ENCODE measurements at regions not wholly inside any gene's neighbourhood (a gene's known extent, or its start where the extent isn't known, plus 50 kb on each side); places are given as distances from the start of the nearest gene placed in this dataset.
"Not testable (repeated sequence)": the region's sequence is repeated elsewhere in the genome, so short reads cannot be mapped to it uniquely, and the experiment has no call there.

DNA sequence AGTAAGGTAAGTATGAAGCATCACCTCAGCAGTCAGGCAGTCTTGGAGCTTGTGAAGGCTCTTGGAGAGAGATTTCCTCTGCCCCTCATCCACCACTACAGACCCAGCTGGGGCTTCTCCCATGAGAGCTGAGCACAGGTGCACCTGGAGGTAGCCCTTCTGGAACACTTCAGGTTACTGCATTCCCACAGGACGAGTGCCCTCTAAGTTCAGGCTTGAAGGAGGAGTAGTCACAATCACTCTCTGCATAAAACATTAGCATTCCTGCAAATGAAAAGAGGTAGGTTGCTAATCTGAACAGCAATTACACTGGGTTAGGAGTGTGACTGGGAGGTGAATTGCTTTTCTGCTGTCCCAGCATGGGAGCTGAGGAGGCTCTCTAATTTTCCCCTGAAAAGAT is 308.8 kb downstream of the TEX13C start:
- no peak for ATAC-seq
- no peak for DNase-seq
- intact Hi-C loops (cut with DNase I, micrococcal nuclease) = no loop called here

GRCh38 chrX:125641405-125641804 is 321.7 kb downstream of the TEX13C start:
- ATAC-seq = no peak
- intact Hi-C loops (cut with DNase I, micrococcal nuclease) = no loop called here
- no peak for DNase-seq

DNA sequence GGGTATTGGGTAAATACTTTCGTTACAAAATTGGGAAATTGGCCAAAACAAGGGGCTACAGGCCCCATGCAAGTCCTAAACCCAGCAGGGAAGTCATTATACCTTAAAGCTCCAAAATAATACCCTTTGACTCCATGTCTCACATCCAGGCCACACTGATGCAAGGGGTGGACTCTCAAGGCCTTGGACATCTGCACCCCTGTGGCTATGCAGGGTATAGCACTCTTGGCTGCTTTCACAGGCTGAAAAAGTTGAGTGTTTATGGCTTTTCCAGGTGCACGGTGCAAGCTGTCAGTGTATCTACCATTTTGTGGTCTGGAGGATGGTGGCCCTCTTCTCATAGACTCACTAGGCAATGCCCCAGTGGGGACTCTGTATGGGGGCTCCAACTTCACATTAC is 326.5 kb downstream of the TEX13C start:
- ATAC-seq = no peak
- intact Hi-C loops (cut with DNase I, micrococcal nuclease) = no loop called here

GRCh38 chrX:125651426-125651825 is 331.8 kb downstream of the TEX13C start:
- DNase-seq (no peak), ATAC-seq (no peak)
- intact Hi-C loops (cut with DNase I, micrococcal nuclease) = no loop called here

More for the DNA sequence above, 326.5 kb downstream of the TEX13C start:
- DNase-seq = no peak

GRCh38 chrX:125654501-125654900 is 334.8 kb downstream of the TEX13C start:
- intact Hi-C loops (cut with DNase I, micrococcal nuclease) = no loop called here
- ATAC-seq (no peak), DNase-seq (no peak)

- intact Hi-C loops (cut with DNase I, micrococcal nuclease) = no loop called here
- no peak for DNase-seq
- ATAC-seq = no peak
Observed at GRCh38 chrX:125673758-125674157, 354.1 kb downstream of the TEX13C start.

GRCh38 chrX:125678258-125678657 is 358.6 kb downstream of the TEX13C start:
- intact Hi-C loops (cut with DNase I, micrococcal nuclease) = no loop called here
- DNase-seq (no peak), ATAC-seq (no peak)

GRCh38 chrX:125680366-125680765 is 360.7 kb downstream of the TEX13C start:
- ATAC-seq (no peak), DNase-seq (no peak)
- intact Hi-C loops (cut with DNase I, micrococcal nuclease) = no loop called here

GRCh38 chrX:125681058-125681457 is 361.4 kb downstream of the TEX13C start:
- ATAC-seq (no peak), DNase-seq (no peak)
- intact Hi-C loops (cut with DNase I, micrococcal nuclease) = no loop called here

DNA sequence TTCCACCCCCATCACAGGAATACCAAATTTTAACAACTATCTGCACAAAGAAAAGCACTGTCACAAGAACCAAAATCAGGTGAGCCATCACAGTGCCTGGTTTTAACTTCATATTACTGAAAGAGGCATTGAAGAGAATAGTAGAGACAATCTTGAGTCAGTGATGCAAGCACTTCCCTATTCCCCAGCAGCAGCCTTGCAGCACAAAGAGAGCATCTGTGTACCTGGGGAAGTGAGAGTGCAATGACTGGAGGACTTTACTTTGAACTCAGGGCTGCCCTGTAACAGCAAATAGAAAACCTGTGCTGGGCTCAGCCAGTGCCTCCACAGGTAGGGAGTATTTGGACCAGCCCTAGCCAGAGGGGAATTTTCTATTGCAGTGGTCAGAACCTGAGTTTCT is 361.8 kb downstream of the TEX13C start:
- DNase-seq (no peak), ATAC-seq (no peak)
- intact Hi-C loops (cut with DNase I, micrococcal nuclease) = no loop called here

GRCh38 chrX:125690522-125690921 is 370.9 kb downstream of the TEX13C start:
- ATAC-seq; intact Hi-C loops (cut with DNase I, micrococcal nuclease); DNase-seq: not testable (repeated sequence)

DNA sequence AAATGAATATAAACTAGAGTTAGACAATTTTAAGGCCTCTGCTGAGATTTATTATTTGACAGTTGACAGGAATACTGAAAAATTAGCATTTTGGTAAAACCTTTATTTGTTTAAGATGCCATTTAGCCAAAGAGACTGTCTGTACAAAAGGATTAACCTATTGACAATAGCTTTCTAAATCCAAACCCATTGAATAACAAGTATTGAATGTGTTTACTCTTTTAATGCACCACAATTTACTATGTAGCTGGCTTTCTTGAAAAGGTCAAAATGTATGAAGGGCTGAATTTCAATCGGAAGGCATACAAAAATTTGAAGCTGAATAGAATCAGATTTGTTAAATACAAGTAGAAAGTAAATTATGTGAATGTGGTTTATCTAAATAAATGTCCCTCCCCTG is 374.5 kb downstream of the TEX13C start:
- ATAC-seq (no peak), DNase-seq (no peak)
- intact Hi-C loops (cut with DNase I, micrococcal nuclease) = no loop called here

DNA sequence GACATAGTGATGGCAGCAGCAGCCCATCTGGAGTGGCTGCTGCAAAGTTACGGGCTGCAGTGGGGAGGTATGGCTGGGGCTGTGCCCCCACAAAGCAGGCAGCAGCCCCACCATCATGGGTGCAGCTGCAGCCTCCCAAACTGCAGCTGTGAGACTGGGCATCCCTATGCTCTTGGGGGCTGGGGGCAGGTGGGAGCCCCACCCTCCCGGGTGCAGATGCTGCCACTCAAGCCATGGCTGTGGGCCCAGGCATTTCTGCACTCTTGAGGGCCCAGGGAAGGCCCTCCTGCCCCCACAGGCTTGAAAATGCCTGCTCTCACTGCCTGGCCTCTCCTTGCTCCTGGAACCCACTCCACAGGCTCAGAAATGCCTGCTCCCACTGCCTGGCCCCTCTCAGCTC is 389.4 kb downstream of the TEX13C start:
- DNase-seq = no peak
- ATAC-seq = no peak
- intact Hi-C loops (cut with DNase I, micrococcal nuclease) = no loop called here

GRCh38 chrX:125709532-125709931 is 389.9 kb downstream of the TEX13C start:
- ATAC-seq = no peak

DNA sequence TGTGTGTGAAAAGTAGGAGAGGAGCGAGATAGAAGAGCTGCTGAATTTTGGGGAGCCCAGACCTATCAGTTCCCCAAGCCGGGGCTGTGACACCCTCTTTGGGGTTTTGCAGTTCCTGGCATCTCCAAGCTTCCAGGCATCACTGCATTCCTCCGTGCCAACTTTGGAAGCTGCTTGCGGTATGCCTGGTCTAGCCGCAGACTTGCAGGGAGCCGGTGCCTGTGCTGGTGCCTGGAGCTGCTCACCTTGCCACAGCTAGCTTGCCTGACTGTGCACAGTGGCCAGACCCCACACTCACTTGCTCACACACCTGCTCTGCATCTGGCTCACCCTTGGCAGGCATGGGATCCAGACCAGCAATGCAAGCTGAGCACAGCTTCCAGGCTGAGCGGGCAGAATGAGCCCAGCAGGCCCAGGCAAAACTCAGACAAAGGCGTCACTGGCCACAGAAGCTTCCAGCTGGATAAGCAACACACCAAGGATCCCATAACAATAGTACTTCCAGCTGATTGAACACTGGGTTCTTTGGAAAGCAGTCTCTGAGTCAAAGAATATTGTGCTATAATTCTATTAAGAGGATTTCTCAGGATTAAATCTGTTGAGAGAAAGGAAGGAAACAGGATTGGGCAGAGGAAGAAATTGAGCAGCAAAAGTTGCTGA is 390.9 kb downstream of the TEX13C start:
- intact Hi-C loops (cut with DNase I, micrococcal nuclease) = no loop called here
- DNase-seq (no peak), ATAC-seq (no peak)

More at GRCh38 chrX:125709532-125709931, 389.9 kb downstream of the TEX13C start:
- intact Hi-C loops (cut with DNase I, micrococcal nuclease) = no loop called here
- no peak for DNase-seq

DNA sequence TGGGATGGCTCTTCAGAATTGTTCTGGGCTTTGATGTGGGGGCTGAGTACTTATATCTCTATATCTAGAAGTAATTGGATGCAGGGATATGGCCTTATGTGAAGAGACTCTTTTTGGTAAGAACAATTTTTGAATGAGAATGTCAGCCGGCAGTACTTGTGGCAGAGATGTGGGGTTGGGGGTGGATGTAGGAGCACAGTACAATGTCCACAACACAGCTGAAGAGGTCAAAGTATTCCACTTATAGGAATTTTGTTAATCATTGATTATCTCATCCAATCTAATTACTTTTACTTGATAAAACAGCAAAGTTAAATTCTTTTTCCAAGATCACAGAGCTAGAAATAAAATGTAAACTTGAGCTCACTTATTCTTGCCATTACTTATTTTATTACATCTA is 391.4 kb downstream of the TEX13C start:
- ATAC-seq = no peak
- DNase-seq = no peak
- intact Hi-C loops (cut with DNase I, micrococcal nuclease) = no loop called here

DNA sequence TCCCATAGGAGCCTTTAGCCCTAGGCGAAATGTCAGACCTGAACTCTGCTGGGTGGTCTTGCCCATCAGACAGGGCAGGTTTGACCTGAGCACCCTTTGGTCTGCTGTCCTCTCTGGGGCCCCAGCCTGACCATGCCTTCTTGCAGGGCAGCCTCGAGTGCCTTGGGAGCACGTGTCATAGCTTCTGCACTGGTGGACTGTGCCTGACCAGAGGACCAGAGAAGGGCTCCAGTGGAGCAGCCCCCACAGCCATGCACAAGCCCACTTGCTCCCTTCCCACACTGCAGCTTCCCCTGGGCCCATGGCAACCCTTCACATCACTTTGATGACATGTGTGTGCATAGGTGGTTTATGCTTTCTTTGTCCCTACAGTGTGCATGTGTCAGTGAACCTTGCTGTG is 394.0 kb downstream of the TEX13C start:
- no peak for DNase-seq
- intact Hi-C loops (cut with DNase I, micrococcal nuclease) = no loop called here
- no peak for ATAC-seq

GRCh38 chrX:125727117-125727516 is 407.4 kb downstream of the TEX13C start:
- DNase-seq (no peak), ATAC-seq (no peak)
- intact Hi-C loops (cut with DNase I, micrococcal nuclease) = no loop called here

DNA sequence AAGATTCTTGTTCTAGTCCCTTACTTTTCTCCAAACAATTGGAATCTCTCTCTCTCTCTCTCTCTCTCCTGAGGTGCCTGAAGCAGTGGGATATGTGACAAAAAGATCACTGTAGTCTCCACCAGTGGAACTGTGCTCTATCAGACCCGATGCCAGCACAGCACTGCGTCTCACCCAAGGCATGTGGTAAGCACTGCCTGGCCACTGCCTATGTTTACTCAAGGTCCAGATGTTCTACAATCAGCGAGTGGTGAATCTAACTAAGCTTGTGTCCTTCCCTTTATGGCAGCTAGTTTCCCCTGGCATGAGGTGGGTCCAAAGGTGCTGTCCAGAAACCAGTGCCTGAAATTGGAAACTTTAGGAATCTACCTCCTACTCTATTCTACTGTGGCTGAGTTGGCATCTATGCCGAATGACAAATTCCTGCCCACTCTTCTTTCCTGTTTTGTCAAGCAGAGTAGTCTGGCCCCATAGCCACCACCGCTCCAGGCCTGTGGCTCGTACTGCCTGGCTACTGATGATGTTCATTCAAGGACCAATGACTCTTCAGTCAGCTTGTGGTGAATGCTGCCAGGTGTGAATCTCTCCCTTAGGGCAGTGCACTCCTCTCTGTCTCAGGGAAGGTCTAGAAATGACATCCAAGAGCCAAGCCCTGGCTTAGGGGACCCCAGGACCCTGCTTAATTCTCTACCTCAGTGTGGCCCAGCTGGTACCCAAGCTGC is 416.5 kb downstream of the TEX13C start:
- intact Hi-C loops (cut with DNase I, micrococcal nuclease) = no loop called here
- no peak for DNase-seq
- ATAC-seq = no peak

DNA sequence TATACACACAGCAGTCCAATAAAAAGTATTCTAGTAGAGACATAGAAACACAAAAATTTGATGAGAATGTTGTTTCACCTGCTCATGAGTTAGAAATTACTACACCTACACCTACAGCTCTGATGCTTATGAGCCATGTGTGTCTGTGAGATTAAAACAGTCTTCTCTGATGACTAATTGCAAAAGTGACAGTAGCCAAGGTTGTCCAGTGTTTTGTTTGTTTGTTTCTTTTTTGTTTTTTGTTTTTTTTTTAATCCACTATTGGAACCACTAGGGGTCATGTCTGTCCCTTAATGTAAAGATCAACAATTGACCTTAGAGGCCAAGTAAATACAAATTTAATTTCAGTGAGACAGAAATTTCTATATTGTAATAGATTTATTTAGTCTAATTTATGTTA is 423.1 kb downstream of the TEX13C start:
- no peak for DNase-seq
- no peak for ATAC-seq
- intact Hi-C loops (cut with DNase I, micrococcal nuclease) = no loop called here

DNA sequence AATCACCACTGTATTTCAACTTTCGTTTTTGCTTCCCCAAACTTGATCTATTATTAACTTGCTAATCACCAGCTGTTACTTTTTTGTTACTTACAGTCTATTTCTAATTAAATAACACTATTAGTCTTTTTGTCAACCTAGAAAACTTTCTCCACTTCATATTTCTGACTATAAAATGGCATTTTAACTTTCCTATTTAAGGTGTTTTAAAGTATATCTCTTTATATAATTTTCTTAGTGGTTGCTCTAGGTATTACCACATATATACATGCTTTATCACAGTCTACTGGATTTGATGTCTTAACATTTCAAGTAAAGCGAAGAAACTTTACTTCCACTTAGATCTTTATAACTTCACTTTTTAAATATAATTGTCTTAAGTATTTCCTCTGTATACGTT is 421.2 kb downstream of the DCAF12L2 start:
- DNase-seq (no peak), ATAC-seq (no peak)
- intact Hi-C loops (cut with DNase I, micrococcal nuclease) = no loop called here

Measured in left colon (tissue), 2 donors.